ENCODE measurements at regions not wholly inside any gene's neighbourhood (a gene's known extent, or its start where the extent isn't known, plus 50 kb on each side); places are given as distances from the start of the nearest gene placed in this dataset.

DNA sequence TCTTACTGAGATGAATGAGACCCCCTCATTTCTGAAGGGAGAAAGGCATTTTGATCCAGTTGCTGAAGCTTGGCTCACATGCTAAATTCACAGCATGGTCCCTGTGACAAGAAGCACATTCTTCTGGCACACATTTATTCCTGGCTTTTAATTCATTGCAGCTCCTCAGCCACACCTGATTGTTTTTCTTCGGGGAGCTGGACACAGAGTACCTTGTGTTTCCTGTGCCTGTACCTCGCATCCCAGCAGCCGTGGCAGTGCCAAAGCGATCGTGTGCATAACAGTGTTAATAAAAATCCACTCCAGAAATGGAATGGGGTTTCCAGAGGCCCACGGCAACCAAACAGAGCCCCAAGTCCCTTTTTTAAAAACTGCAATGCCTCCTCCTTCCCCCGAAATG lies 615.3 kb upstream of the MGMT start (continued):
- TF ChIP-seq, protein P1, sequence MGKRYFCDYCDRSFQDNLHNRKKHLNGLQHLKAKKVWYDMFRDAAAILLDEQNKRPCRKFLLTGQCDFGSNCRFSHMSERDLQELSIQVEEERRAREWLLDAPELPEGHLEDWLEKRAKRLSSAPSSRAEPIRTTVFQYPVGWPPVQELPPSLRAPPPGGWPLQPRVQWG (CRISPR knock-in tag; IDR thresholded peaks at IDR 0.05; ENCODE audit: borderline replicate concordance, low read depth), result no peak
- TF ChIP-seq ZNF75D (CRISPR knock-in tag; IDR thresholded peaks at IDR 0.05; ENCODE audit: borderline replicate concordance), result no peak
- TF ChIP-seq, protein P2, sequence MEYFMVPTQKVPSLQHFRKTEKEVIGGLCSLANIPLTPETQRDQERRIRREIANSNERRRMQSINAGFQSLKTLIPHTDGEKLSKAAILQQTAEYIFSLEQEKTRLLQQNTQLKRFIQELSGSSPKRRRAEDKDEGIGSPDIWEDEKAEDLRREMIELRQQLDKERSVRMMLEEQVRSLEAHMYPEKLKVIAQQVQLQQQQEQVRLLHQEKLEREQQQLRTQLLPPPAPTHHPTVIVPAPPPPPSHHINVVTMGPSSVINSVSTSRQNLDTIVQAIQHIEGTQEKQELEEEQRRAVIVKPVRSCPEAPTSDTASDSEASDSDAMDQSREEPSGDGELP (IDR thresholded peaks at IDR 0.05; ENCODE audit: borderline replicate concordance, low read depth), result no peak
- TF ChIP-seq ZNF550 (CRISPR knock-in tag; IDR thresholded peaks at IDR 0.05; ENCODE audit: borderline replicate concordance), result no peak
- TF ChIP-seq, protein P3, sequence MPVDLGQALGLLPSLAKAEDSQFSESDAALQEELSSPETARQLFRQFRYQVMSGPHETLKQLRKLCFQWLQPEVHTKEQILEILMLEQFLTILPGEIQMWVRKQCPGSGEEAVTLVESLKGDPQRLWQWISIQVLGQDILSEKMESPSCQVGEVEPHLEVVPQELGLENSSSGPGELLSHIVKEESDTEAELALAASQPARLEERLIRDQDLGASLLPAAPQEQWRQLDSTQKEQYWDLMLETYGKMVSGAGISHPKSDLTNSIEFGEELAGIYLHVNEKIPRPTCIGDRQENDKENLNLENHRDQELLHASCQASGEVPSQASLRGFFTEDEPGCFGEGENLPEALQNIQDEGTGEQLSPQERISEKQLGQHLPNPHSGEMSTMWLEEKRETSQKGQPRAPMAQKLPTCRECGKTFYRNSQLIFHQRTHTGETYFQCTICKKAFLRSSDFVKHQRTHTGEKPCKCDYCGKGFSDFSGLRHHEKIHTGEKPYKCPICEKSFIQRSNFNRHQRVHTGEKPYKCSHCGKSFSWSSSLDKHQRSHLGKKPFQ (CRISPR knock-in tag; IDR thresholded peaks at IDR 0.05; ENCODE audit: insufficient replicate concordance), result no peak
- TF ChIP-seq, protein P4, sequence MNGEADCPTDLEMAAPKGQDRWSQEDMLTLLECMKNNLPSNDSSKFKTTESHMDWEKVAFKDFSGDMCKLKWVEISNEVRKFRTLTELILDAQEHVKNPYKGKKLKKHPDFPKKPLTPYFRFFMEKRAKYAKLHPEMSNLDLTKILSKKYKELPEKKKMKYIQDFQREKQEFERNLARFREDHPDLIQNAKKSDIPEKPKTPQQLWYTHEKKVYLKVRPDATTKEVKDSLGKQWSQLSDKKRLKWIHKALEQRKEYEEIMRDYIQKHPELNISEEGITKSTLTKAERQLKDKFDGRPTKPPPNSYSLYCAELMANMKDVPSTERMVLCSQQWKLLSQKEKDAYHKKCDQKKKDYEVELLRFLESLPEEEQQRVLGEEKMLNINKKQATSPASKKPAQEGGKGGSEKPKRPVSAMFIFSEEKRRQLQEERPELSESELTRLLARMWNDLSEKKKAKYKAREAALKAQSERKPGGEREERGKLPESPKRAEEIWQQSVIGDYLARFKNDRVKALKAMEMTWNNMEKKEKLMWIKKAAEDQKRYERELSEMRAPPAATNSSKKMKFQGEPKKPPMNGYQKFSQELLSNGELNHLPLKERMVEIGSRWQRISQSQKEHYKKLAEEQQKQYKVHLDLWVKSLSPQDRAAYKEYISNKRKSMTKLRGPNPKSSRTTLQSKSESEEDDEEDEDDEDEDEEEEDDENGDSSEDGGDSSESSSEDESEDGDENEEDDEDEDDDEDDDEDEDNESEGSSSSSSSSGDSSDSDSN (CRISPR knock-in tag; IDR thresholded peaks at IDR 0.05), result no peak
- no peak for TF ChIP-seq HNRNPL (IDR thresholded peaks at IDR 0.05; ENCODE audit: low read depth, low read length)

DNA sequence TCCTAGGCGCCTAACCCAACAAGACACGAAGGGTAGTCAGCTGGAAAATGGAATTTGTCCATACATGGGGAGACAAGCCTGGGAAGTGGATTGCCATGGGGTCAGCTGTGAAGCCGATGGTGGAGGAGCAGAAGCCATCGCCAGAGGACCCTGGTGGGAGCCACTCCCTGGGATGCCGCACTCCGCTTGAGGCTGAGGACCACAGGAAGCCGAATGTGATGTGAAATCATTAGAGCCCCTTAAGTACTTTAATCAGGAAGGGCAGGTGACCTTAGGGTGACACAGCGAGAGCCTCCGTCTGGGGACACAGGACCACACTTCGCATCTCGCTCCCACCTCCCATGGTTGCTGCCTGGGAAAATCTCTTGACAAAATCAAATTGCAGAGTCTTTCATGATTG lies 614.6 kb upstream of the MGMT start:
- 58% methylated on average over 7 of the region's 11 CpGs for WGBS (ENCODE audit: low lambda C conversion rate)
- no peak for DNase-seq (ENCODE audit: low spot score)
- BruUV-seq (replicated peaks), result no TSS peak
- ATAC-seq, result no peak
- no peak overlapping the region for H3K4me2 ChIP-seq (ENCODE audit: low read depth, low read length)
- intact Hi-C loops (cut with micrococcal nuclease; ENCODE audit: unreplicated experiment) (no loop called here), in situ Hi-C loops (cut with HindIII; ENCODE audit: extremely low pct_ligation_motif_present, low pct_unique_long_range_greater_than_20kb) (loop anchor here (25.0 kb wide), 1 partner anchor 590 kb away; no protein-coding TSS in a partner anchor)
- H3K27ac ChIP-seq (ENCODE audit: extremely low read length, insufficient read depth, low read length), result no peak overlapping the region
- H3K36me3 ChIP-seq (replicated peaks in 1 of 2; ENCODE audit: control insufficient read depth in 1 of 2, insufficient read depth in 2 of 2, low read length in 2 of 2), result no peaks in the 10 kb centered on the region
- ChIA-PET POLR2A (no interaction called here), CTCF (ENCODE audit: low intra/inter-chr PET ratio, low total read pairs) (no interaction called here)
- no peaks in the 10 kb centered on the region for H3K79me2 ChIP-seq (ENCODE audit: insufficient read depth, low read length)
- no peak overlapping the region for H2AFZ ChIP-seq (ENCODE audit: low read length)
- FAIRE-seq, result no peak
- no peaks in the 10 kb centered on the region for H3K9me3 ChIP-seq (ENCODE audit: low read length)
- H3K9ac ChIP-seq (ENCODE audit: insufficient read depth, low read depth, low read length), result no peak overlapping the region
- H4K20me1 ChIP-seq (ENCODE audit: insufficient read depth, low read length), result no peaks in the 10 kb centered on the region
- peaks cover 0 to 33% of the 10 kb centered on the region in 2 experiments; a peak in 3 of 5 replicates for H3K27me3 ChIP-seq (ENCODE audit: control insufficient read depth in 1 of 2, insufficient read depth in 2 of 2, low read length in 2 of 2)
- H3K4me1 ChIP-seq (ENCODE audit: insufficient read depth, low read length), result peaks cover 21% of the 10 kb centered on the region
- H3K4me3 ChIP-seq (replicated peaks in 1 of 3; ENCODE audit: insufficient read depth in 1 of 3, low read depth in 2 of 3, low read length in 3 of 3), result no peak overlapping the region
- TF ChIP-seq GFI1 (CRISPR knock-in tag; IDR thresholded peaks at IDR 0.05; ENCODE audit: borderline replicate concordance), result no peak
- TF ChIP-seq, protein P5, sequence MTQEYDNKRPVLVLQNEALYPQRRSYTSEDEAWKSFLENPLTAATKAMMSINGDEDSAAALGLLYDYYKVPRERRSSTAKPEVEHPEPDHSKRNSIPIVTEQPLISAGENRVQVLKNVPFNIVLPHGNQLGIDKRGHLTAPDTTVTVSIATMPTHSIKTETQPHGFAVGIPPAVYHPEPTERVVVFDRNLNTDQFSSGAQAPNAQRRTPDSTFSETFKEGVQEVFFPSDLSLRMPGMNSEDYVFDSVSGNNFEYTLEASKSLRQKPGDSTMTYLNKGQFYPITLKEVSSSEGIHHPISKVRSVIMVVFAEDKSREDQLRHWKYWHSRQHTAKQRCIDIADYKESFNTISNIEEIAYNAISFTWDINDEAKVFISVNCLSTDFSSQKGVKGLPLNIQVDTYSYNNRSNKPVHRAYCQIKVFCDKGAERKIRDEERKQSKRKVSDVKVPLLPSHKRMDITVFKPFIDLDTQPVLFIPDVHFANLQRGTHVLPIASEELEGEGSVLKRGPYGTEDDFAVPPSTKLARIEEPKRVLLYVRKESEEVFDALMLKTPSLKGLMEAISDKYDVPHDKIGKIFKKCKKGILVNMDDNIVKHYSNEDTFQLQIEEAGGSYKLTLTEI (CRISPR knock-in tag; conservative IDR thresholded peaks at IDR 0.05), result no peak
- no peak for TF ChIP-seq ZNF383 (CRISPR knock-in tag; IDR thresholded peaks at IDR 0.05; ENCODE audit: borderline replicate concordance)
- TF ChIP-seq ZSCAN30 (CRISPR knock-in tag; IDR thresholded peaks at IDR 0.05), result no peak
- no peak for TF ChIP-seq PHF21A (CRISPR knock-in tag; IDR thresholded peaks at IDR 0.05)
- TF ChIP-seq SOX6 (IDR thresholded peaks at IDR 0.05), result no peak
- TF ChIP-seq SOX6 (CRISPR knock-in tag; IDR thresholded peaks at IDR 0.05), result no peak

All from HepG2 (cell line).